ENCODE measurements at regions not wholly inside any gene's neighbourhood (a gene's known extent, or its start where the extent isn't known, plus 50 kb on each side); places are given as distances from the start of the nearest gene placed in this dataset.

DNA sequence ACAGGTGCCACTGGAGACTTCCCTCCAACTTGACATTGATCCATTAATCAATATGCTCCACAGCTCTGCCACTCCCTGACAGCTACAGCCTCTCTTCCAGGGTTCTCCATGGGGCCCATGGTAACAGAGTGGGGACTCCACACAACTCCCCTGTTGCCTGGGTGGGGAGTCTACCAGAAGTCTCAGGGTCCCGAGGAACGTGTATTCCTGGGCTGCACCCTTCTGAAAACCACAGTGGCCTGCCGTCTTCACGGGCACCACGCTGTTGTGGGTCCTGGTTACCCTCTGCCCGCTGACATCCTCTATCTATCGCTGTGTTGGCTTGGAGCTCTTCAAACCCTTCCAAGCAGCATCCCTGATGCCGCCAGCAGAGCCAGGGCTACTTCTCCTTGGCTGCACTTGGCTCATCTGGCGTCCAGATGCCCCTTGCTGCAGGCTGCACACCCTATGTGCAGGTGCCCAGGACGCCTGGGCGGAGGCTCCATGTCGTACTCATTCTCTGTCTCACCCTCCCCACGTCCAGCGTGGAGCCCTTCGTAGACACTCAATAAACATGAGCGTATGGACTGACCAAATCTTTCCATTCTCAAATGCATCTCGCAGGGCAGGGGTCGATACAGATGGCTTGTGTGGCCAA is 1341.8 kb downstream of the TBC1D22A start:
- Histone ChIP-seq H3K27ac (ENCODE audit: low read depth in 2 of 2, low read length in 2 of 2) (no peak overlapping the region), H3K9ac (ENCODE audit: low read depth in 1 of 2, low read length in 2 of 2) (no peak overlapping the region), H3K36me3 (ENCODE audit: control insufficient read depth in 2 of 2, insufficient read depth in 2 of 2, low read length in 2 of 2) (no peaks in the 10 kb centered on the region), H3K9me3 (ENCODE audit: control insufficient read depth in 2 of 2, low read length in 2 of 2) (peaks cover 0 to 5% of the 10 kb centered on the region in 2 donors), H3K4me3 (ENCODE audit: low read length in 2 of 2) (no peak overlapping the region), H3K27me3 (ENCODE audit: control insufficient read depth in 2 of 2, insufficient read depth in 2 of 2, low read length in 2 of 2) (peaks cover 0 to 7% of the 10 kb centered on the region in 2 donors), H3K4me1 (ENCODE audit: control insufficient read depth in 2 of 2, insufficient read depth in 2 of 2, low read length in 2 of 2) (peaks cover 0 to under 1% of the 10 kb centered on the region in 2 donors)

- peaks cover 0 to 7% of the 10 kb centered on the region in 2 donors for H3K27me3 ChIP-seq (ENCODE audit: control insufficient read depth in 2 of 2, insufficient read depth in 2 of 2, low read length in 2 of 2)
- no peak overlapping the region for H3K27ac ChIP-seq (ENCODE audit: low read depth in 2 of 2, low read length in 2 of 2)
- H3K9ac ChIP-seq (ENCODE audit: low read depth in 1 of 2, low read length in 2 of 2), result no peak overlapping the region
- no peaks in the 10 kb centered on the region for H3K36me3 ChIP-seq (ENCODE audit: control insufficient read depth in 2 of 2, insufficient read depth in 2 of 2, low read length in 2 of 2)
- no peaks in the 10 kb centered on the region for H3K9me3 ChIP-seq (ENCODE audit: control insufficient read depth in 2 of 2, low read length in 2 of 2)
- peaks cover 0 to 4% of the 10 kb centered on the region in 2 donors for H3K4me1 ChIP-seq (ENCODE audit: control insufficient read depth in 2 of 2, insufficient read depth in 2 of 2, low read length in 2 of 2)
- no peak overlapping the region for H3K4me3 ChIP-seq (ENCODE audit: low read length in 2 of 2)
Observed at GRCh38 chr22:48103126-48103875, 1340.9 kb downstream of the TBC1D22A start.

DNA sequence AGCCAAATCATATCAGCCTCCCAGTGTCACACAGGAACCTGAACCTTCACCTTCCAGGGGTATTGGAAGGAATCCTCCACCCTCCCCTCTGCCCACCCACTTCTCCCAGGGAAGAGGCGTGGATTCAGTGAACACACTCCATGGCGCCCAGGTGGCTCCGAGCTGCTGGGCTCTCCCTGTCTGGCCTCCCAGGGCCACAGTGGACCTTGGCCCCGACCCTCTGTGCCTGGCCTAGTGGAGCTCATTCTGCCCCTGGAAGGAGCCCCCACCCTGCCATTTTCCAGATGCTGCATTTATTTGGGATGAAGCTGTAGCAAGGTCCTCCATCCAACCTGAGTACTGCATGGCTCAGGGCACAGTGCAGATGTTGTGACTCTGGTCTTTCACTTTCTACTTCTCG is 1340.1 kb downstream of the TBC1D22A start:
- peaks cover 0 to 5% of the 10 kb centered on the region in 2 donors for H3K4me1 ChIP-seq (ENCODE audit: control insufficient read depth in 2 of 2, insufficient read depth in 2 of 2, low read length in 2 of 2)
- peaks cover 0 to 7% of the 10 kb centered on the region in 2 donors for H3K27me3 ChIP-seq (ENCODE audit: control insufficient read depth in 2 of 2, insufficient read depth in 2 of 2, low read length in 2 of 2)
- no peaks in the 10 kb centered on the region for H3K36me3 ChIP-seq (ENCODE audit: control insufficient read depth in 2 of 2, insufficient read depth in 2 of 2, low read length in 2 of 2)
- H3K9me3 ChIP-seq (ENCODE audit: control insufficient read depth in 2 of 2, low read length in 2 of 2), result no peaks in the 10 kb centered on the region
- H3K4me3 ChIP-seq (ENCODE audit: low read length in 2 of 2), result no peak overlapping the region
- H3K27ac ChIP-seq (ENCODE audit: low read depth in 2 of 2, low read length in 2 of 2), result no peak overlapping the region
- no peak overlapping the region for H3K9ac ChIP-seq (ENCODE audit: low read depth in 1 of 2, low read length in 2 of 2)

DNA sequence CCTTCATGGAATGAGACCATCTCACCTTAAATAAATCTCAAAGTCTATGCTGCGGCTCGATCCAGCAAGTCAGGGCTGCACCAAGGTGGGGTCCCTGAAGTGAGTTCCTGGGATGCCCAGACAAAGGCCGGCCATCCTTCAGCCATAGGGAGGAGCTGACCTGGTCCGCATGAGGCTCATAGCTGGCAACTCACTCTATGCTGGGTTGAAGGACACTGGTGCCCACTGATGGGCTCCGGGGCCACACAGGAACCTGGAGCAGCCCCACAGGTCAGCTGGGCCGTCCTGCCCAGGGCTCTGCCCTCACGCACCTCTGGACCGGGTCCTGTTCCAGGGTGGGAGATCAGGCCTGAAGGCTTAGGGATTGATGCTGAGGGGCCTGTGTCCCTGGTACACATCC is 1339.3 kb downstream of the TBC1D22A start:
- Histone ChIP-seq H3K27ac (ENCODE audit: low read depth in 2 of 2, low read length in 2 of 2) (no peak overlapping the region), H3K27me3 (ENCODE audit: control insufficient read depth in 2 of 2, insufficient read depth in 2 of 2, low read length in 2 of 2) (peaks cover 0 to 7% of the 10 kb centered on the region in 2 donors), H3K9ac (ENCODE audit: low read depth in 1 of 2, low read length in 2 of 2) (no peak overlapping the region)

GRCh38 chr22:48100685-48101417 is 1338.4 kb downstream of the TBC1D22A start:
- H3K36me3 ChIP-seq (ENCODE audit: control insufficient read depth in 2 of 2, insufficient read depth in 2 of 2, low read length in 2 of 2), result no peaks in the 10 kb centered on the region
- H3K4me3 ChIP-seq (ENCODE audit: low read length in 2 of 2), result no peak overlapping the region
- peaks cover 0 to 8% of the 10 kb centered on the region in 2 donors for H3K4me1 ChIP-seq (ENCODE audit: control insufficient read depth in 2 of 2, insufficient read depth in 2 of 2, low read length in 2 of 2)
- no peak overlapping the region for H3K9ac ChIP-seq (ENCODE audit: low read depth in 1 of 2, low read length in 2 of 2)
- peaks cover 0 to 7% of the 10 kb centered on the region in 2 donors for H3K27me3 ChIP-seq (ENCODE audit: control insufficient read depth in 2 of 2, insufficient read depth in 2 of 2, low read length in 2 of 2)
- H3K27ac ChIP-seq (ENCODE audit: low read depth in 2 of 2, low read length in 2 of 2), result no peak overlapping the region
- H3K9me3 ChIP-seq (ENCODE audit: control insufficient read depth in 2 of 2, low read length in 2 of 2), result no peaks in the 10 kb centered on the region

More for the DNA sequence above, 1339.3 kb downstream of the TBC1D22A start:
- H3K36me3 ChIP-seq (ENCODE audit: control insufficient read depth in 2 of 2, insufficient read depth in 2 of 2, low read length in 2 of 2), result no peaks in the 10 kb centered on the region
- H3K4me1 ChIP-seq (ENCODE audit: control insufficient read depth in 2 of 2, insufficient read depth in 2 of 2, low read length in 2 of 2), result peaks cover 0 to 8% of the 10 kb centered on the region in 2 donors
- H3K4me3 ChIP-seq (ENCODE audit: low read length in 2 of 2), result no peak overlapping the region
- H3K9me3 ChIP-seq (ENCODE audit: control insufficient read depth in 2 of 2, low read length in 2 of 2), result no peaks in the 10 kb centered on the region

- Histone ChIP-seq H3K4me3 (ENCODE audit: low read length in 2 of 2) (no peak overlapping the region), H3K27me3 (ENCODE audit: control insufficient read depth in 2 of 2, insufficient read depth in 2 of 2, low read length in 2 of 2) (peaks cover 0 to 7% of the 10 kb centered on the region in 2 donors), H3K27ac (ENCODE audit: low read depth in 2 of 2, low read length in 2 of 2) (no peak overlapping the region), H3K4me1 (ENCODE audit: control insufficient read depth in 2 of 2, insufficient read depth in 2 of 2, low read length in 2 of 2) (peaks cover 0 to 8% of the 10 kb centered on the region in 2 donors), H3K36me3 (ENCODE audit: control insufficient read depth in 2 of 2, insufficient read depth in 2 of 2, low read length in 2 of 2) (no peaks in the 10 kb centered on the region), H3K9ac (ENCODE audit: low read depth in 1 of 2, low read length in 2 of 2) (no peak overlapping the region), H3K9me3 (ENCODE audit: control insufficient read depth in 2 of 2, low read length in 2 of 2) (no peaks in the 10 kb centered on the region)
Observed at GRCh38 chr22:48099671-48100070, 1337.2 kb downstream of the TBC1D22A start.

- Histone ChIP-seq H3K9me3 (ENCODE audit: control insufficient read depth in 2 of 2, low read length in 2 of 2) (no peaks in the 10 kb centered on the region), H3K9ac (ENCODE audit: low read depth in 1 of 2, low read length in 2 of 2) (no peak overlapping the region), H3K36me3 (ENCODE audit: control insufficient read depth in 2 of 2, insufficient read depth in 2 of 2, low read length in 2 of 2) (no peaks in the 10 kb centered on the region), H3K4me1 (ENCODE audit: control insufficient read depth in 2 of 2, insufficient read depth in 2 of 2, low read length in 2 of 2) (peaks cover 0 to 8% of the 10 kb centered on the region in 2 donors), H3K4me3 (ENCODE audit: low read length in 2 of 2) (no peak overlapping the region), H3K27me3 (ENCODE audit: control insufficient read depth in 2 of 2, insufficient read depth in 2 of 2, low read length in 2 of 2) (peaks cover 0 to 3% of the 10 kb centered on the region in 2 donors), H3K27ac (ENCODE audit: low read depth in 2 of 2, low read length in 2 of 2) (no peak overlapping the region)
Observed at GRCh38 chr22:48099251-48099650, 1336.8 kb downstream of the TBC1D22A start.

- no peak overlapping the region for H3K9ac ChIP-seq (ENCODE audit: low read depth in 1 of 2, low read length in 2 of 2)
- no peaks in the 10 kb centered on the region for H3K9me3 ChIP-seq (ENCODE audit: control insufficient read depth in 2 of 2, low read length in 2 of 2)
- H3K4me3 ChIP-seq (ENCODE audit: low read length in 2 of 2), result no peak overlapping the region
- H3K4me1 ChIP-seq (ENCODE audit: control insufficient read depth in 2 of 2, insufficient read depth in 2 of 2, low read length in 2 of 2), result peaks cover 0 to 8% of the 10 kb centered on the region in 2 donors
- H3K27me3 ChIP-seq (ENCODE audit: control insufficient read depth in 2 of 2, insufficient read depth in 2 of 2, low read length in 2 of 2), result no peaks in the 10 kb centered on the region
- no peak overlapping the region for H3K27ac ChIP-seq (ENCODE audit: low read depth in 2 of 2, low read length in 2 of 2)
- H3K36me3 ChIP-seq (ENCODE audit: control insufficient read depth in 2 of 2, insufficient read depth in 2 of 2, low read length in 2 of 2), result no peaks in the 10 kb centered on the region
Observed at GRCh38 chr22:48098921-48099245, 1336.4 kb downstream of the TBC1D22A start.

DNA sequence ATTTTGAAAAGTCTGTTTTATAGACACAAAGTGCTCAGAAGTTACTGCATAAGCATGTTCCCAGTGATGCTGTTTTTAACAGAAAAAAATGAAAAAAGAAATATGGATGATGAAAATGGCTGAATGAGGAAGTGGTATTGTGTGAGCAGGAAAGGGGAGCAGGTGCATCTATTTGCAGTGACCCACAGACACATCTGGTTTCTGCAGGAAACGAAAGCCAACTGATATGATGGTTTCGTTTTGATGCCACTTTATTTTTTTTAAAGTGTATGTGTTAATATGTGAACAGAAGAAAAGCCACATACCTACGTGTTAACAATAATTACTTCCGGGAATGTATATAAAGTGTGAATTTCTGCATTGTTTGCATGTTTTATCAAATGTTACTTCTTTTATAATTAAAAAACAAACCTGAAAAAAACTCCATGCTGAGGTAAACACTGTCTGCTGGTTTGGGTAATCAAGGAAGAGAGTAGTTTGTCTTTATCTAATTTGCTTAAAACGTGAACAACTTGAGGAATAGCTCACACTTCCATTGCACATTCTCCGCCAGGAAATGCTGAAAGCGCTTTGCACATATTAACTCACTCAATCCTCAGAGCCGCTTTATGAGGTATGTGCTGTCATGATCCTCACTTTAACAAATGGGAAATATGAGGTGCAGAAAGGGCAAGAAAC is 1335.9 kb downstream of the TBC1D22A start:
- Histone ChIP-seq H3K27ac (ENCODE audit: low read depth in 2 of 2, low read length in 2 of 2) (no peak overlapping the region), H3K9me3 (ENCODE audit: control insufficient read depth in 2 of 2, low read length in 2 of 2) (no peaks in the 10 kb centered on the region), H3K4me3 (ENCODE audit: low read length in 2 of 2) (no peak overlapping the region), H3K9ac (ENCODE audit: low read depth in 1 of 2, low read length in 2 of 2) (no peak overlapping the region), H3K4me1 (ENCODE audit: control insufficient read depth in 2 of 2, insufficient read depth in 2 of 2, low read length in 2 of 2) (peaks cover 0 to 8% of the 10 kb centered on the region in 2 donors), H3K27me3 (ENCODE audit: control insufficient read depth in 2 of 2, insufficient read depth in 2 of 2, low read length in 2 of 2) (no peaks in the 10 kb centered on the region), H3K36me3 (ENCODE audit: control insufficient read depth in 2 of 2, insufficient read depth in 2 of 2, low read length in 2 of 2) (no peaks in the 10 kb centered on the region)
